Naive thymus-derived CD4-positive, alpha-beta T cell (primary cell): ENCODE measurements at regions not wholly inside any gene's neighbourhood (a gene's known extent, or its start where the extent isn't known, plus 50 kb on each side); places are given as distances from the start of the nearest gene placed in this dataset.
A peak's percentile ranks its signal among the peaks of the same experiment; 100 is the strongest.

Experiments used
- ATAC-seq: fragments of 150-1000 bp; cut with Tn5 transposase; 2 replicates; pipeline ENCODE4 v1.10.0; 2021; ENCODE audit warnings: mild to moderate bottlenecking, moderate library complexity
- CTCF ChIA-PET: fragments of 350-600 bp; sonication (Branson Sonifier 250); formaldehyde crosslinking; loops from one replicate; lab custom pipeline; 2021; ENCODE audit warnings: antibody characterized with exemption; lab: Charles Lee
- POLR2A ChIA-PET: fragments of 350-600 bp; sonication (Branson Sonifier 250); formaldehyde crosslinking; loops from one replicate; lab custom pipeline; 2021; ENCODE audit warnings: antibody characterized with exemption, inconsistent platforms; lab: Charles Lee
- DNase-seq, 9 donors: peaks; one replicate each; pipeline versions ENCODE4 v3.0.0 to v3.0.0-alpha.2; 2020 to 2022; ENCODE audit warnings: mixed read lengths in 1 of 9
- H3K27ac ChIP-seq: one replicate; pipeline ENCODE4 v1.7.0; 2013; ENCODE audit warnings: mild to moderate bottlenecking, low read depth, low read length, moderate library complexity
- H3K27me3 ChIP-seq, 2 donors: one replicate each; pipeline ENCODE4 v1.7.0; 2013; ENCODE audit warnings: low read length in 2 of 2, mild to moderate bottlenecking in 2 of 2, moderate library complexity in 2 of 2; ENCODE audit not compliant: control insufficient read depth in 2 of 2, insufficient read depth in 2 of 2
- H3K36me3 ChIP-seq, 3 experiments: 1 replicate in 2 of 3; 2 replicates in 1 of 3; pipeline ENCODE4 v1.7.0; 2013; ENCODE audit warnings: low read length in 3 of 3, mild to moderate bottlenecking in 3 of 3, moderate library complexity in 1 of 3; ENCODE audit not compliant: insufficient read depth in 3 of 3, control insufficient read depth in 2 of 3
- H3K4me1 ChIP-seq, 2 donors: one replicate each; pipeline ENCODE4 v1.7.0; 2013; ENCODE audit warnings: low read length in 2 of 2, mild to moderate bottlenecking in 2 of 2, moderate library complexity in 1 of 2; ENCODE audit not compliant: control insufficient read depth in 2 of 2, insufficient read depth in 2 of 2
- H3K4me3 ChIP-seq: 2 replicates; pipeline ENCODE4 v1.7.0; 2013; ENCODE audit warnings: mild to moderate bottlenecking, low read length
- H3K9me3 ChIP-seq, 3 experiments: 1 replicate in 2 of 3; 2 replicates in 1 of 3; pipeline ENCODE4 v1.7.0; 2013; ENCODE audit warnings: low read length in 3 of 3; ENCODE audit not compliant: control insufficient read depth in 2 of 3
- H3K27ac Mint-ChIP-seq, 9 donors: one replicate each; pipeline ENCODE4 v1.8.0; 2020 to 2022; ENCODE audit warnings: mixed read lengths in 9 of 9, mild to moderate bottlenecking in 8 of 9, moderate library complexity in 5 of 9, inconsistent platforms in 2 of 9
- H3K27me3 Mint-ChIP-seq, 5 donors: one replicate each; pipeline ENCODE4 v1.8.0; 2021 to 2022; ENCODE audit warnings: mixed read lengths in 5 of 5, mild to moderate bottlenecking in 1 of 5
- H3K36me3 Mint-ChIP-seq, 5 donors: one replicate each; pipeline ENCODE4 v1.8.0; 2020 to 2022; ENCODE audit warnings: mixed read lengths in 5 of 5, mild to moderate bottlenecking in 3 of 5, inconsistent platforms in 1 of 5
- H3K4me1 Mint-ChIP-seq, 7 donors: one replicate each; pipeline ENCODE4 v1.8.0; 2020 to 2022; ENCODE audit warnings: mixed read lengths in 7 of 7, mild to moderate bottlenecking in 3 of 7, inconsistent platforms in 1 of 7
- H3K4me3 Mint-ChIP-seq, 10 donors: one replicate each; pipeline ENCODE4 v1.8.0; 2020 to 2022; ENCODE audit warnings: mild to moderate bottlenecking in 10 of 10, mixed read lengths in 10 of 10, moderate library complexity in 6 of 10, inconsistent platforms in 2 of 10
- H3K9me3 Mint-ChIP-seq, 11 donors: one replicate each; pipeline ENCODE4 v1.8.0; 2020 to 2022; ENCODE audit warnings: mixed read lengths in 11 of 11, mild to moderate bottlenecking in 4 of 11, inconsistent platforms in 1 of 11, moderate library complexity in 1 of 11
- intact Hi-C, 2 donors: fragments of 100-400 bp; cut with micrococcal nuclease; formaldehyde crosslinking; loops; one replicate each; pipeline ENCODE4 v1.15.1; 2023

DNA sequence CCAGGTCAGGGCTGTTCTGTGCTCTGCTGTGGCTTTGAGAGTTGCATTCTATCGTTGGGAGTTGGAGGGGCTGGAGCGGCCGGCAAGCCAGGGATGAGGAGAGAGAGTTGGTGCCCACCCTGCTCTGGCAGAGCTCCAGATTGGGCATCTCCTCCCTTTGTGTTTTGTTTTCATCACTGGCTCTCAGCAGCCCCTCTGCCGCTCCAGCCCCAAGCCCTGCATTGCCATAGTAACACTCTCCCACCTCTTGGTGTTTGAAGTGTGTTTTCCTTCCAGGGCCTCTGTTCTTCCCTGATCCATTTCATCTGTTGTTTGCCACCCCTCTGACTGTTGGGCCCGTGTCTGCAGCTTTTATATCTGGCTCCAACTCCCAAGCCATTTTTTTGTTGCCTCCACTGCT is 152.7 kb downstream of the URB2 start:
- Mint-ChIP-seq H3K4me1 (no peaks in the 10 kb centered on the region), H3K27me3 (peaks cover under 1 to 22% (median 3%) of the 10 kb centered on the region in 5 donors), H3K4me3 (no peak overlapping the region), H3K9me3 (peaks cover 0 to 4% (median 0%) of the 10 kb centered on the region in 11 donors), H3K27ac (no peak overlapping the region), H3K36me3 (no peaks in the 10 kb centered on the region)
- no peak overlapping the region for H3K27ac ChIP-seq
- ATAC-seq (no peak), DNase-seq (no peak)
- ChIA-PET CTCF (no interaction called here), POLR2A (no interaction called here)
- H3K9me3 ChIP-seq: no peaks in the 10 kb centered on the region
- H3K4me1 ChIP-seq: no peaks in the 10 kb centered on the region
- H3K27me3 ChIP-seq: no peaks in the 10 kb centered on the region
- H3K36me3 ChIP-seq: no peaks in the 10 kb centered on the region
- no peak overlapping the region for H3K4me3 ChIP-seq
- intact Hi-C loops: no loop called here

DNA sequence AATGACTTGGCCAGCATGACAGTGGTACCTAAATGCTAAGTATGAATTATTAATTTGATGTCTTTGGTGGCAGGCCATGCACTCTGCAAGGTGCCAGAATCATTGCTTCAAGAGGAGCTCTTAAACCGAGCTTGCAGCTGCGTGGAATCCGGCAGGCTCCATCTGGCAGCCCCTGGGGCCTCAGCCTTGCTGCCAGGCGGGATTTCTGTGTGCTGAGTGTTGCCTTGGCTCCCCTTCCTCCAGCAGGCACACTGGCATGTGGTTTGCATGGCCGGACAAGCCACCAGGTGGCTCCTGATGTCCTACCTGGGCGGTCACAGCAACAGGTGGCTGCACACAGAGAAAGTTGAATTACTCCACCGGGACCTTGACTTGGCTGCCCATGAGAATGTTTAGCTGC is 155.4 kb downstream of the URB2 start:
- H3K4me3 Mint-ChIP-seq: no peak overlapping the region
- ChIA-PET CTCF (no interaction called here), POLR2A (no interaction called here)
- peaks cover 0 to 4% (median 0%) of the 10 kb centered on the region in 11 donors for H3K9me3 Mint-ChIP-seq
- no peak overlapping the region for H3K27ac Mint-ChIP-seq
- Histone ChIP-seq H3K27me3 (no peaks in the 10 kb centered on the region), H3K4me1 (no peaks in the 10 kb centered on the region), H3K9me3 (no peaks in the 10 kb centered on the region), H3K36me3 (no peaks in the 10 kb centered on the region), H3K27ac (no peak overlapping the region), H3K4me3 (no peak overlapping the region)
- H3K27me3 Mint-ChIP-seq: peaks cover 0 to 19% (median 4%) of the 10 kb centered on the region in 5 donors
- H3K4me1 Mint-ChIP-seq: no peaks in the 10 kb centered on the region
- DNase-seq (no peak), ATAC-seq (no peak)
- no peaks in the 10 kb centered on the region for H3K36me3 Mint-ChIP-seq
- intact Hi-C loops: no loop called here

DNA sequence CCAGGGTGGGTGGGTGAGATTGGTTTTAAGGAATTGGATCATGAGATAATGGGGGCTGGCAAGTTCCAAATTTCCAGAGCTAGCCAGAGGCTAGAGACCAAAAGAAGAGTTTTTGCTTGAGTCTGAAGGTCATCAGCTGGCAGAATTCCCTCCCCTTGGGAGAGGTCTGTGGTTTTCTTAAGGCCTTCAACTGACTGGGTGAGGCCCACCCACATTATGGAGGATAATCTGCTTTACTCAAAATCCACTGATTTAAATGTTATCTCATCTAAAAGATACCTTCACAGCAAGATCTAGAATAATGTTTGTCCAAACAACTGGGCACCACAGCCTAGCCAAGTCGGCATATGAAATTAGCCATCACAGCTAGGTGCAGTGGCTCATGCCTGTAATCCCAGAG is 156.4 kb downstream of the URB2 start:
- Histone ChIP-seq H3K27me3 (no peaks in the 10 kb centered on the region), H3K36me3 (no peaks in the 10 kb centered on the region), H3K4me3 (no peak overlapping the region), H3K27ac (no peak overlapping the region), H3K4me1 (no peaks in the 10 kb centered on the region), H3K9me3 (no peaks in the 10 kb centered on the region)
- ChIA-PET POLR2A (no interaction called here), CTCF (no interaction called here)
- Mint-ChIP-seq H3K27me3 (peaks cover under 1 to 13% (median 4%) of the 10 kb centered on the region in 5 donors), H3K4me1 (no peaks in the 10 kb centered on the region), H3K4me3 (no peak overlapping the region), H3K9me3 (peaks cover 0 to 4% (median 0%) of the 10 kb centered on the region in 11 donors), H3K27ac (no peak overlapping the region), H3K36me3 (no peaks in the 10 kb centered on the region)
- ATAC-seq (no peak), DNase-seq (no peak)
- intact Hi-C loops: no loop called here

DNA sequence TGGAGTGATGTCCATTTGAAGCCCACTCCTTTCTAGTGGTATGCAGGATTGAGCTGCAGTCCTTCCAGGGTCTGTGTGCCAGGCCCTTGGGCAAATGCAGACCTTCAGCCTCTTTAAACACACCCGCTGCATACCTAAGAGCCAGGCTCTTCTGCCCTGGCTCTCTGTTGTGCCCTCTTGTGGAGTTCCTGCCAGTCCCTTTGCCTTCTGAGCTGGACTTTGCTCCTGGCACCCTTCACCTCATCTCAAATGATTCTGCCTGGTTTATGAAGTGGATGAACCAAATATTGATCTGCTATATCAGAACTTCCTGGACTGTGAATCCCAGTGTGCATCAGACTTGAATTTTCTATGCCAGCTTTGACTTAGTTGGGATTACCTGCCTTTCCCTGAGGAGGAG is 158.8 kb downstream of the URB2 start:
- Histone ChIP-seq H3K27me3 (no peaks in the 10 kb centered on the region), H3K36me3 (no peaks in the 10 kb centered on the region), H3K4me1 (no peaks in the 10 kb centered on the region), H3K4me3 (no peak overlapping the region), H3K9me3 (no peaks in the 10 kb centered on the region), H3K27ac (no peak overlapping the region)
- H3K27me3 Mint-ChIP-seq: peaks cover 6 to 11% (median 8%) of the 10 kb centered on the region in 5 donors
- intact Hi-C loops: no loop called here
- H3K27ac Mint-ChIP-seq: peak overlapping the region in 1 of 9 donors; percentile 55
- CTCF ChIA-PET: no interaction called here
- H3K4me3 Mint-ChIP-seq: no peak overlapping the region
- POLR2A ChIA-PET: no interaction called here
- ATAC-seq (no peak), DNase-seq (no peak)
- H3K9me3 Mint-ChIP-seq: peaks cover 0 to 9% (median 5%) of the 10 kb centered on the region in 11 donors
- H3K36me3 Mint-ChIP-seq: peaks cover 0 to 1% (median 0%) of the 10 kb centered on the region in 5 donors
- no peaks in the 10 kb centered on the region for H3K4me1 Mint-ChIP-seq

DNA sequence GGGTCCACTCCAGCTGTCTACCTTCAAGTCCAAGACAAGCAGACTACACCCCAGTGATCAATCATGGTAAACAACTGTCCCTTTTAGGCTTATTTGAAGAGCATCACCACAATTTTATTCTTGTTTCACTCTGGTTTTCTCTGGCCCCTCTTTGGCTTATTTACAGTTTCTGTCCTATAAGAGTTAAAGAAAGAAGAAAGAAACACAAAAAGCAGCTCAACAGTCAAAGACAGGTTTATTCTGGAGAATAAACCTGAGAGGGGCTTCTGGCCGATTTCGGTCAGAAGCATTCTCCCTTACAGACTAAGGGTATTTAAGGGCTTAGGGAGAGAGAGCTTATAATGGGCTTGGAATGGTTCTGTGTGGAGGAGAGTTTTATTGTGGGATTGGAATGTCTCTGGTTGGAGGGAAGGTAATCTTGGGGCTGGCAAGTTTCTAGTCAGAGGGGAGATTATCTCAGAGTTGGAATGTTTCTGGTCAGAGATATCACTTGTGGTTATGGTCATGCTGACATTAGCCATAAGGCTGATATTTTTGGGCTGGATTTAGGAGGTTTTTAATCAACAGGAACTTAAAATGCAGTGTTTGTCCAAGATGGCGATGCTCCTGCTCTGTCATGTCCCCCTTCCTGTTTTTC is 161.0 kb downstream of the URB2 start:
- intact Hi-C loops: no loop called here
- ChIA-PET POLR2A (no interaction called here), CTCF (no interaction called here)
- H3K9me3 Mint-ChIP-seq: peaks cover 6 to 30% (median 8%) of the 10 kb centered on the region in 11 donors
- H3K4me1 Mint-ChIP-seq: no peaks in the 10 kb centered on the region
- H3K27me3 Mint-ChIP-seq: peaks cover 5 to 11% (median 7%) of the 10 kb centered on the region in 5 donors
- peaks cover 0 to 1% (median 0%) of the 10 kb centered on the region in 5 donors for H3K36me3 Mint-ChIP-seq
- H3K36me3 ChIP-seq: no peaks in the 10 kb centered on the region
- ATAC-seq (no peak), DNase-seq (no peak)
- H3K27ac Mint-ChIP-seq: no peak overlapping the region
- H3K27ac ChIP-seq: no peak overlapping the region
- no peak overlapping the region for H3K4me3 ChIP-seq
- H3K27me3 ChIP-seq: no peaks in the 10 kb centered on the region
- H3K4me1 ChIP-seq: no peaks in the 10 kb centered on the region
- H3K4me3 Mint-ChIP-seq: no peak overlapping the region
- H3K9me3 ChIP-seq: peaks cover 0 to 6% (median 0%) of the 10 kb centered on the region in 3 experiments

DNA sequence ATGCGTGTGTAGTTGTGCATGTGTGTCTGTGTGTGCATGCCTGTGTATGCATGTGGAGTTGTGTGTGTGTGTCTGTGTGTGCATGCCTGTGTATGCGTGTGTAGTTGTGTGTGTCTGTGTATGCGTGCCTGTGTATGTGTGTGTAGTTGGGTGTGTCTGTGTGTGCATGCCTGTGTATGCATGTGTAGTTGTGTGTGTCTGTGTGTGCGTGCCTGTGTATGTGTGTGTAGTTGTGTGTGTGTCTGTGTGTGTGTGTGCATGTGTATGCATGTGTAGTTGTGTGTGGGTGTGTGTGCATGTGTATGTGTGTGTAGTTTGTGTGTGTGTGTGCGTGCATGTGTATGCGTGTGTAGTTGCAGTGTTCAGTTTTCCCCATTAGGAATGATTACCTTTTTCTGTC is 162.0 kb downstream of the URB2 start:
- ChIA-PET CTCF (no interaction called here), POLR2A (no interaction called here)
- Histone ChIP-seq H3K9me3 (peaks cover 0 to 6% (median 0%) of the 10 kb centered on the region in 3 experiments), H3K4me3 (no peak overlapping the region), H3K27me3 (no peaks in the 10 kb centered on the region), H3K4me1 (no peaks in the 10 kb centered on the region), H3K36me3 (no peaks in the 10 kb centered on the region), H3K27ac (no peak overlapping the region)
- Mint-ChIP-seq H3K4me1 (no peaks in the 10 kb centered on the region), H3K9me3 (peaks cover 6 to 30% (median 8%) of the 10 kb centered on the region in 11 donors), H3K27ac (no peak overlapping the region), H3K27me3 (peaks cover 4 to 11% (median 7%) of the 10 kb centered on the region in 5 donors), H3K4me3 (no peak overlapping the region), H3K36me3 (peaks cover 0 to 1% (median 0%) of the 10 kb centered on the region in 5 donors)
- DNase-seq (no peak), ATAC-seq (no peak)
- intact Hi-C loops: no loop called here
